ENCODE measurements at regions not wholly inside any gene's neighbourhood (a gene's known extent, or its start where the extent isn't known, plus 50 kb on each side); places are given as distances from the start of the nearest gene placed in this dataset.

DNA sequence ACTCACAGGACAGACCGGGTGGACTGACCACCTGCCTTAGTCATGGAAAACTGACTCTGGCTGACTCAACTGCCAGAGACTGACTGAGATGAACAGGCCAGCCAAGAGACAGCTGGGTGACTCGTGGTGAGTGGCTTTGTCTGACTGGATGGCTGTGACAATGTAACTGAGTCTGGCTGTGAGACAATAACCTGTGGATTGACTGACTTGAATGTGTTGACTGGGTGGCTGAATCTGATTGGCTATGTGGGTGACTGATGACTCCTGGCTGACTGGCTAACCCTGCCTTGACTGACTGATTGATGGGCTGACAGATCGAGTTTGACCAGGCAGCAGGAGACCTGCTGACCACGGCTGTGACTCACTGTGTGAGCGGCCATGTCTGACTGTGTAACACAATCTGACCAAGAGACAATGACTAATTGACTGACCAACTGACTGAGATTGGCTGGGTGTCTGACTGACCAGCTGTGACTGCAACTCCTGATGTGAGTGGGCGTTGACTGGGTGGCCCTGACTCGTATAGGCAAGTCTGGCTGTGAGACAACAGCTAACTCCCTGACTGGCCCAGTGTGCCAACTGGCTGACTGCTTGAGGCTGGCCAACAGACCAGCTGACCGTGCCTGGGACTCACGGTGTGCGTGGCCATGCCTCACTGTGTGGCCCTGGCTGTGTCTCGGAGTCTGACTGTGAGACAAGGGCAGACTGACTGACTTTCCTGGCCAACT lies 509.1 kb downstream of the SHQ1 start:
- TF ChIP-seq POLR2AphosphoS5 (IDR thresholded peaks at IDR 0.05; ENCODE audit: insufficient read depth in 1 of 2, low read depth in 1 of 2) (peak in 1 of 2 donors; percentile 49), POLR2A (IDR thresholded peaks at IDR 0.05) (no peak)
- H3K27ac ChIP-seq = peak overlapping the region; percentile 70
- no peak overlapping the region for H3K4me3 ChIP-seq
- no peak for DNase-seq (ENCODE audit: extremely low spot score in 2 of 2)
- H3K36me3 ChIP-seq = no peaks in the 10 kb centered on the region
- H3K27me3 ChIP-seq = no peaks in the 10 kb centered on the region
- peaks cover 54% of the 10 kb centered on the region for H3K4me1 ChIP-seq
- intact Hi-C loops (cut with DNase I) = no loop called here
- no peaks in the 10 kb centered on the region for H3K9me3 ChIP-seq

DNA sequence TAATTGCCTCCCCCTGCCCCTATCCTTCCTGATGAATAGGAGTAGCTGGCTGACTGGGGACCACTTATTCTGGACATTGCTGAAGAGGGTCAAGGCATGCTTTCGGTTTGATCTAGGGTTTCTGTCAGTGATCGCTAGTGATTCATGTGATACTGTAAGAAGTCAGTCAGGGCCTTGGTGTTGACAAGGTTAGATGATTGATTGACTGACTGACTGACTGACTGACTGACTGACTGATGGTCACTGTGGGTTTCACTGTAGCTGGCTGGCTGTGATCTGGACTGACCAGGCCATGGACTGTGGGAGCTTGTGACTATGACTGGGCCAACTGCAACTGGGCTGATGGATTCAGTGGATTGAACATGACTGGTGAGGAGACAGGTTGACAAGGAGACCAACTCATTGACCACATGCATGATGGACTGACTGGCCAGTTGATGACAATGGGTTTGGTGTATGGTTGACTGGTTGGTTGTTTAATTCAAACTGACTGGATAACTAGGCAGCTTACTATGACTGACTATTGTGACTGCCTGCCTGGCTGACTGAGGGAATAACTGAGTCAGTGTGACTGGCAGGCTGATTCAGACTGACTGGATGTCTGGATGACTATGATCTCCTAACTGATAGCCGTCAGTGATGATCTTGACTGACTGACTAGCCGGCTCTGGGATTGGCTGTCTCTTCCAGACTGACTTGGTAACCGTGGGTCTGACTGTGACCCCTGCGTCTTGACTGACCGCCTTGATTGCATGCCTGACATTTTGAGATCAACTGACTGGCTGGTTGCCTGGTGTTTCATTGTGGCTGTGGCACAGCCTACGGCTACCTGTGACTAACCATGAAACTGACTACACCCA lies 509.9 kb downstream of the SHQ1 start:
- intact Hi-C loops (cut with DNase I) = no loop called here
- Histone ChIP-seq H3K27ac (peak overlapping the region; percentile 70), H3K4me1 (peaks cover 54% of the 10 kb centered on the region)

DNA sequence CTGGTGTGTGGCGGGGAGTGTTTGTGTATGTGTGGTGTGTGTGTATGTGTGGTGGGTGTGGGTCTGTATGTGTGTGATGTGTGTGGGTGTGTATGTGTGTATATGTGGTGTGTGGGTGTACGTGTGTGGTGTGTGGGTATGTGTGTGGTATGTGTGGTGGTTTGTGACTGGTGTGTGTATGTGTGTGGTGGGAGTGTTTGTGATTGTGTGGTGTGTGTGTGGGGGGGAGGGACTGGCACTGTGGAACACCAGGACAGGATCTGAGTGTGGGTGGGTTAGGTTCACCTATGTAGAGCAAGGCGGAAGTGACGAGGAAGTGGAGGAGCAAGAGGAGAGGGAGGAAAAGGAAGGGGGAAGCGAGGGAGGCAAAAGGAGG lies 510.8 kb downstream of the SHQ1 start:
- no peaks in the 10 kb centered on the region for H3K9me3 ChIP-seq
- no peak overlapping the region for H3K27ac ChIP-seq
- intact Hi-C loops (cut with DNase I) = no loop called here
- peaks cover 54% of the 10 kb centered on the region for H3K4me1 ChIP-seq
- no peaks in the 10 kb centered on the region for H3K36me3 ChIP-seq
- no peak overlapping the region for H3K4me3 ChIP-seq
- no peak for TF ChIP-seq POLR2AphosphoS5 (IDR thresholded peaks at IDR 0.05; ENCODE audit: insufficient read depth in 1 of 2, low read depth in 1 of 2)
- TF ChIP-seq POLR2A (IDR thresholded peaks at IDR 0.05) = no peak
- TF ChIP-seq, protein P1, sequence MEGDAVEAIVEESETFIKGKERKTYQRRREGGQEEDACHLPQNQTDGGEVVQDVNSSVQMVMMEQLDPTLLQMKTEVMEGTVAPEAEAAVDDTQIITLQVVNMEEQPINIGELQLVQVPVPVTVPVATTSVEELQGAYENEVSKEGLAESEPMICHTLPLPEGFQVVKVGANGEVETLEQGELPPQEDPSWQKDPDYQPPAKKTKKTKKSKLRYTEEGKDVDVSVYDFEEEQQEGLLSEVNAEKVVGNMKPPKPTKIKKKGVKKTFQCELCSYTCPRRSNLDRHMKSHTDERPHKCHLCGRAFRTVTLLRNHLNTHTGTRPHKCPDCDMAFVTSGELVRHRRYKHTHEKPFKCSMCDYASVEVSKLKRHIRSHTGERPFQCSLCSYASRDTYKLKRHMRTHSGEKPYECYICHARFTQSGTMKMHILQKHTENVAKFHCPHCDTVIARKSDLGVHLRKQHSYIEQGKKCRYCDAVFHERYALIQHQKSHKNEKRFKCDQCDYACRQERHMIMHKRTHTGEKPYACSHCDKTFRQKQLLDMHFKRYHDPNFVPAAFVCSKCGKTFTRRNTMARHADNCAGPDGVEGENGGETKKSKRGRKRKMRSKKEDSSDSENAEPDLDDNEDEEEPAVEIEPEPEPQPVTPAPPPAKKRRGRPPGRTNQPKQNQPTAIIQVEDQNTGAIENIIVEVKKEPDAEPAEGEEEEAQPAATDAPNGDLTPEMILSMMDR (IDR thresholded peaks at IDR 0.05) = no peak
- H3K27me3 ChIP-seq = no peaks in the 10 kb centered on the region
- no peak for DNase-seq (ENCODE audit: extremely low spot score in 2 of 2)

More for the DNA sequence above, 509.9 kb downstream of the SHQ1 start:
- H3K9me3 ChIP-seq = no peaks in the 10 kb centered on the region
- no peak for TF ChIP-seq POLR2A (IDR thresholded peaks at IDR 0.05)
- TF ChIP-seq POLR2AphosphoS5 (IDR thresholded peaks at IDR 0.05; ENCODE audit: insufficient read depth in 1 of 2, low read depth in 1 of 2) = no peak
- TF ChIP-seq, protein P1 (IDR thresholded peaks at IDR 0.05) = no peak
- H3K4me3 ChIP-seq = no peak overlapping the region
- DNase-seq (ENCODE audit: extremely low spot score in 2 of 2) = no peak
- H3K27me3 ChIP-seq = no peaks in the 10 kb centered on the region
- H3K36me3 ChIP-seq = no peaks in the 10 kb centered on the region

DNA sequence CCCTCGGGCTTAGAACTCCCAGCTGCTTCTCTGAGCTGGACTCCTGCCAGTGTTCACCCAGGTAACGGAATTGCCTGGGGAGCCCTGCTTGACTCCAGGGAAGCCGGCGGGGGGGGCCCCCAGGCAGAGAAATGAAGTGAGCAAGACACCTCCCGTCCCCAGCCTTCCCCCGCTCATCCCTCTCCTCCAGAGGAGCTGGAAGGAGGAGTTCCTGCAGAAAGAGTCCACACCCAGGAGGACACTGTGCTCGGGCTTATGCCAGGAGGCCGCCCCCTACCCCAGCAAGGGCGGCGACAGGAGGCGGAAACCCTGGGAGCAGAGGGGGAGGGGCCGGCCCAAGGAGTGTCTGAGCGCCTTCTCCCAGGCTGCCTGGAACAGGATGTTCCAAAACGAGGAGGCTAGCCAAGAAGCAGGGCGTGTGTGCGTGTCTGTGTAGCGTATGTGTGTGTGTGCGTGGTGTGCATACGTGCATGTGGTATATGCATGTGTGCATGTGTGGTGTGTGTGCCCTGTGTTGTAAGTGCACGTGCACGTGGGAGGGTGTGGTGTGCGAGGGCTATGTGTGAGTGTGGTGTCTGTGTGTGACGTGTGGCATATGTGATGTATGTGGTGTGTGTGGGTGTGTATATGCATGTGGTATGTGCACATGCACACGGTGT lies 511.3 kb downstream of the SHQ1 start:
- peak overlapping the region; percentile 44 for H3K27ac ChIP-seq
- no peaks in the 10 kb centered on the region for H3K36me3 ChIP-seq
- H3K4me3 ChIP-seq = peak overlapping the region; percentile 22 to 34
- intact Hi-C loops (cut with DNase I) = no loop called here
- no peak for DNase-seq (ENCODE audit: extremely low spot score in 2 of 2)
- TF ChIP-seq POLR2A (IDR thresholded peaks at IDR 0.05) = no peak
- TF ChIP-seq POLR2AphosphoS5 (IDR thresholded peaks at IDR 0.05; ENCODE audit: insufficient read depth in 1 of 2, low read depth in 1 of 2) = peak; percentile 85 to 90
- TF ChIP-seq, protein P1 (IDR thresholded peaks at IDR 0.05) = no peak
- H3K4me1 ChIP-seq = peaks cover 53% of the 10 kb centered on the region
- no peaks in the 10 kb centered on the region for H3K27me3 ChIP-seq
- no peaks in the 10 kb centered on the region for H3K9me3 ChIP-seq

DNA sequence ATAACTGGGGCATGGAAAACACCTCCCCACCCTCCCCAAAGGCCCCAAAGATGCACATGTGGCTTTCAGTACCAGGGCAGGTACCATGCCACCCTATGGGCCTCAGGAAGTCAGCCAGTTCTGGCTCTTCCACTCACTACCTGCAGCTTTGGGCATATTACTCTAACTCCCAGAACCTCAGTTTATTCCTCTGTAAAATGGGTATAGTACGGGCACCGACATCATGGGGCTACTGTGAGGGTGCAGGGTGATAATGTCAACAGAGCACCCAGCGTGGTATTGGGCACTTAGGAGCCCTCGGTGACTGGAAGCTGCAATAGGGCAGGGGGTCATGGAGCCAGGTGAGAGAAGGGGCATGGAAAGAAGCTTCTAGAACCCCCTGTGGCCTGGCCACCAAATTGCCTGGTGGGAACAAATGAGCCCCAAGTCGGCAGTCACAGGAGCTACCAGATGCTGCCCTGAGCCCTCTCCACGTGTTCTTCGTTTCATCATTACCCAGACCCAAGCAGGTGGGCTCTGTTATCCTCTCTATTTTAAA lies 512.1 kb downstream of the SHQ1 start:
- TF ChIP-seq POLR2A (IDR thresholded peaks at IDR 0.05) = no peak
- TF ChIP-seq, protein P1 (IDR thresholded peaks at IDR 0.05) = no peak
- no peak for TF ChIP-seq POLR2AphosphoS5 (IDR thresholded peaks at IDR 0.05; ENCODE audit: insufficient read depth in 1 of 2, low read depth in 1 of 2)
- Histone ChIP-seq H3K4me1 (peaks cover 46% of the 10 kb centered on the region), H3K27me3 (no peaks in the 10 kb centered on the region), H3K36me3 (no peaks in the 10 kb centered on the region), H3K9me3 (no peaks in the 10 kb centered on the region), H3K4me3 (peak overlapping the region in 1 of 2 donors; percentile 22), H3K27ac (peak overlapping the region; percentile 44)
- intact Hi-C loops (cut with DNase I) = no loop called here
- no peak for DNase-seq (ENCODE audit: extremely low spot score in 2 of 2)

Measured in vagina (tissue), 2 donors.